K562 (cell line): ENCODE measurements at regions not wholly inside any gene's neighbourhood (a gene's known extent, or its start where the extent isn't known, plus 50 kb on each side); places are given as distances from the start of the nearest gene placed in this dataset.

ENCODE experiments used
- ATAC-seq: fragments of 200-7000 bp; cut with Tn5 transposase; 3 replicates; pipeline ENCODE4 v1.9.1; 2020; ENCODE audit warnings: moderate library complexity
- BruUV-seq: library from RNA; stranded (reverse); fragments of 400-500 nt; replicated peaks from 2 replicates; lab custom pipeline; 2021; lab: Mats Ljungman, UMichigan
- CTCF ChIA-PET: fragments of 300-600 bp; formaldehyde crosslinking; extraction: SDS; loops from one replicate; lab custom pipeline; 2021; ENCODE audit warnings: low intra/inter-chr PET ratio; lab: Yijun Ruan, JAX
- POLR2A ChIA-PET: fragments of 300-600, 350-650 bp; sonication (Branson Sonifier 250); formaldehyde crosslinking; extraction: SDS; loops from one replicate; lab custom pipeline; 2021; ENCODE audit warnings: antibody characterized with exemption, inconsistent platforms; lab: Yijun Ruan, JAX
- DNase-seq, 4 experiments: peaks; one replicate each; pipeline versions ENCODE4 v3.0.0 to v3.0.0-alpha.2; 2011 to 2018; ENCODE audit warnings: low spot score in 3 of 4, mixed read lengths in 3 of 4; ENCODE audit errors: extremely low read depth in 1 of 4
- FAIRE-seq: peaks from 2 replicates; lab custom pipeline; 2011; peaks lifted over from hg19 to GRCh38; lab: Jason Lieb, UNC
- H2AFZ ChIP-seq: 2 replicates; pipeline ENCODE4 v1.6.0; 2011; ENCODE audit warnings: low read depth, low read length, control low read depth, inconsistent platforms
- H3K27ac ChIP-seq: fragments of 200-600 bp; 3 replicates; pipeline ENCODE4 v1.8.0; 2011; ENCODE audit warnings: low read depth, mild to moderate bottlenecking, control low read depth, inconsistent platforms, low read length, moderate library complexity, mixed read lengths; ENCODE audit errors: extremely low read depth
- H3K27me3 ChIP-seq, 2 experiments: fragments of 300-600 bp in 1 of 2; 2 replicates in 1 of 2; 3 replicates in 1 of 2; pipeline versions ENCODE4 v1.6.0 to v1.8.0; 2011; ENCODE audit warnings: inconsistent platforms in 2 of 2, low read length in 2 of 2, mild to moderate bottlenecking in 1 of 2, mixed read lengths in 1 of 2, moderate library complexity in 1 of 2; ENCODE audit not compliant: control insufficient read depth in 2 of 2, insufficient read depth in 2 of 2
- H3K36me3 ChIP-seq: fragments of 300-600 bp; 3 replicates; pipeline ENCODE4 v1.8.0; 2011; ENCODE audit warnings: mild to moderate bottlenecking, low read length, inconsistent platforms; ENCODE audit not compliant: control insufficient read depth, insufficient read depth
- H3K4me1 ChIP-seq, 2 experiments: fragments of 200-600 bp in 1 of 2; replicated peaks in 1 of 2; 2 replicates in 1 of 2; 3 replicates in 1 of 2; pipeline versions ENCODE4 v1.5.1 to v1.8.0; 2011; ENCODE audit warnings: inconsistent platforms in 2 of 2, low read length in 2 of 2, mild to moderate bottlenecking in 1 of 2, mixed read lengths in 1 of 2, moderate library complexity in 1 of 2; ENCODE audit not compliant: control insufficient read depth in 2 of 2, insufficient read depth in 2 of 2
- H3K4me2 ChIP-seq: 2 replicates; pipeline ENCODE4 v1.6.1; 2011; ENCODE audit warnings: low read length, control low read depth, inconsistent platforms, mixed read lengths; ENCODE audit not compliant: insufficient read depth
- H3K4me3 ChIP-seq: fragments of 200-600 bp; sonication (generic), shearing (Covaris generic); 2 replicates; pipeline ENCODE4 v1.5.1; 2016; ENCODE audit warnings: control low read depth, inconsistent platforms
- H3K79me2 ChIP-seq: fragments of 200-600 bp; 3 replicates; pipeline ENCODE4 v1.8.0; 2011; ENCODE audit warnings: low read length, inconsistent platforms; ENCODE audit not compliant: control insufficient read depth, insufficient read depth
- H3K9ac ChIP-seq, 2 experiments: 2 replicates each; pipeline versions ENCODE4 v1.6.0 to v1.6.1; 2011; ENCODE audit warnings: low read depth in 2 of 2, low read length in 2 of 2, control low read depth in 1 of 2, inconsistent platforms in 1 of 2, mild to moderate bottlenecking in 1 of 2, mixed read lengths in 1 of 2; ENCODE audit not compliant: insufficient read depth in 1 of 2
- H3K9me1 ChIP-seq: one replicate; pipeline ENCODE4 v1.6.0; 2011; ENCODE audit warnings: inconsistent platforms, mild to moderate bottlenecking, low read length, moderate library complexity; ENCODE audit not compliant: control insufficient read depth, insufficient read depth
- H3K9me3 ChIP-seq: replicated peaks from 2 replicates; pipeline ENCODE4 v1.5.1; 2011; ENCODE audit warnings: low read depth, low read length, inconsistent platforms; ENCODE audit not compliant: control insufficient read depth, insufficient read depth
- H4K20me1 ChIP-seq: replicated peaks from 2 replicates; pipeline ENCODE4 v1.6.1; 2011; ENCODE audit warnings: low read length, inconsistent platforms, mixed read lengths; ENCODE audit not compliant: control insufficient read depth, insufficient read depth
- ATF1 ChIP-seq, 2 experiments: fragments of 450-650 bp in 1 of 2; IDR thresholded peaks; 2 replicates each; pipeline ENCODE4 v1.6.1; 2016; ENCODE audit warnings: missing compliant biosample characterization in 1 of 2, missing genetic modification characterization in 1 of 2
- BRD9 ChIP-seq: fragments of 450-650 bp; IDR thresholded peaks from 2 replicates; pipeline ENCODE4 v1.6.1; 2018; ENCODE audit warnings: low read depth; ENCODE audit not compliant: partially characterized antibody
- C11orf30 ChIP-seq: fragments of 450-650 bp; IDR thresholded peaks from 2 replicates; pipeline ENCODE4 v1.6.1; 2016; ENCODE audit warnings: low read depth, mild to moderate bottlenecking
- CAMTA2 ChIP-seq: fragments of 250-450 bp; sonication (Bioruptor Pico); conservative IDR thresholded peaks from 2 replicates; pipeline ENCODE4 v1.5.1; 2022
- DDX20 ChIP-seq: fragments of 450-650 bp; IDR thresholded peaks from 2 replicates; pipeline ENCODE4 v1.6.1; 2016; ENCODE audit warnings: missing genetic modification characterization, low read depth, mild to moderate bottlenecking, missing compliant biosample characterization, moderate library complexity
- EHMT2 ChIP-seq: fragments of 450-650 bp; IDR thresholded peaks from 2 replicates; pipeline ENCODE4 v1.6.1; 2018; ENCODE audit warnings: antibody characterized with exemption
- GABPA ChIP-seq: fragments of 200-800 bp; sonication (Bioruptor generic); conservative IDR thresholded peaks from 2 replicates; pipeline ENCODE4 v1.6.1; 2016; ENCODE audit warnings: low read depth, missing genetic modification characterization, missing compliant biosample characterization
- HDGF ChIP-seq: fragments of 450-650 bp; IDR thresholded peaks from 2 replicates; pipeline ENCODE4 v1.6.1; 2016
- MECOM ChIP-seq: fragments of 250-450 bp; sonication (Bioruptor Pico); IDR thresholded peaks from 2 replicates; pipeline ENCODE4 v1.8.0; 2022; ENCODE audit warnings: inconsistent platforms
- POLR2G ChIP-seq: fragments of 200-400 bp; formaldehyde crosslinking; IDR thresholded peaks from 2 replicates; pipeline ENCODE4 v1.6.1; 2017; ENCODE audit warnings: low read depth, mild to moderate bottlenecking, antibody characterized with exemption, low read length, moderate library complexity
- RNF2 ChIP-seq: sonication (generic); IDR thresholded peaks from 2 replicates; pipeline ENCODE4 v1.6.1; 2016
- SMARCE1 ChIP-seq: fragments of 450-650 bp; IDR thresholded peaks from 2 replicates; pipeline ENCODE4 v1.7.1; 2016; ENCODE audit warnings: mild to moderate bottlenecking
- TFAM ChIP-seq: fragments of 250-450 bp; sonication (Bioruptor Pico); conservative IDR thresholded peaks from 2 replicates; pipeline ENCODE4 v1.5.0; 2021; ENCODE audit warnings: mild to moderate bottlenecking, moderate library complexity
- TRIM25 ChIP-seq: fragments of 450-650 bp; IDR thresholded peaks from 2 replicates; pipeline ENCODE4 v1.7.0; 2016; ENCODE audit warnings: borderline replicate concordance
- USF1 ChIP-seq: sonication (generic); formaldehyde crosslinking; IDR thresholded peaks from 2 replicates; pipeline ENCODE4 v1.9.0; 2022; ENCODE audit warnings: mild to moderate bottlenecking, missing genetic modification reagents
- ZNF212 ChIP-seq: fragments of 450-650 bp; formaldehyde crosslinking; IDR thresholded peaks from 2 replicates; pipeline ENCODE4 v1.4.0; 2020; ENCODE audit warnings: mild to moderate bottlenecking
- ZNF354B ChIP-seq: fragments of 250-450 bp; sonication (Bioruptor Pico); IDR thresholded peaks from 2 replicates; pipeline ENCODE4 v1.4.0; 2020
- WGBS: fragments of 100-300 bp; shearing (Covaris generic); methylation state at CpG from one replicate; pipeline ENCODE4 v1.1.6; 2016; ENCODE audit warnings: low coverage, mixed read lengths; ENCODE audit not compliant: insufficient coverage; ENCODE audit errors: missing lambda C conversion rate; 5-methylcytosine and 5-hydroxymethylcytosine counted together
- in situ Hi-C: fragments of 300-500 bp; cut with MboI; formaldehyde crosslinking; loops from 4 replicates; pipeline ENCODE4 v1.15.0; 2018; ENCODE audit warnings: inconsistent platforms, mixed read lengths
- intact Hi-C: fragments of 100-400 bp; cut with micrococcal nuclease; formaldehyde crosslinking; loops from 2 replicates; pipeline ENCODE4 v1.14.2; 2022

GRCh38 chr12:132402831-132403416, 73.5 kb upstream of the GALNT9 start:
- no peaks in the 10 kb centered on the region for H3K79me2 ChIP-seq
- WGBS = under 1% methylated on average over 19 of the region's 23 CpGs
- TF ChIP-seq CAMTA2 (CRISPR knock-in tag) (no peak), GABPA (no peak), ATF1 (CRISPR knock-in tag; IDR thresholded peaks at IDR 0.05) (no peak), ATF1 (tag; IDR thresholded peaks at IDR 0.05) (no peak), C11orf30 (no peak), POLR2G (no peak), EHMT2 (no peak), ZNF212 (CRISPR knock-in tag) (no peak), BRD9 (no peak), TFAM (CRISPR knock-in tag) (no peak), HDGF (no peak), RNF2 (no peak), SMARCE1 (no peak), USF1 (no peak), MECOM (no peak), DDX20 (tag) (no peak), TRIM25 (no peak), ZNF354B (CRISPR knock-in tag) (no peak)

More at GRCh38 chr12:132402831-132403416, 73.5 kb upstream of the GALNT9 start:
- Histone ChIP-seq H3K4me2 (no peak overlapping the region), H3K9ac (no peak overlapping the region), H3K27me3 (peaks cover 30 to 83% of the 10 kb centered on the region in 2 experiments; a peak in 4 of 5 replicates), H3K4me3 (no peak overlapping the region), H2AFZ (no peak overlapping the region), H4K20me1 (peaks cover 6% of the 10 kb centered on the region; the same call in 1 of the 2 replicates), H3K27ac (no peak overlapping the region), H3K9me1 (no peaks in the 10 kb centered on the region), H3K4me1 (peaks cover 0 to 40% of the 10 kb centered on the region in 2 experiments; a peak in 2 of 5 replicates), H3K9me3 (no peaks in the 10 kb centered on the region), H3K36me3 (no peaks in the 10 kb centered on the region)
- intact Hi-C loops = no loop called here
- in situ Hi-C loops = no loop called here
- ATAC-seq (no peak), FAIRE-seq (no peak), DNase-seq (no peak)
- no TSS peak for BruUV-seq
- POLR2A ChIA-PET = no interaction called here
- CTCF ChIA-PET = no interaction called here
